ENCODE measurements at regions not wholly inside any gene's neighbourhood (a gene's known extent, or its start where the extent isn't known, plus 50 kb on each side); places are given as distances from the start of the nearest gene placed in this dataset.

DNA sequence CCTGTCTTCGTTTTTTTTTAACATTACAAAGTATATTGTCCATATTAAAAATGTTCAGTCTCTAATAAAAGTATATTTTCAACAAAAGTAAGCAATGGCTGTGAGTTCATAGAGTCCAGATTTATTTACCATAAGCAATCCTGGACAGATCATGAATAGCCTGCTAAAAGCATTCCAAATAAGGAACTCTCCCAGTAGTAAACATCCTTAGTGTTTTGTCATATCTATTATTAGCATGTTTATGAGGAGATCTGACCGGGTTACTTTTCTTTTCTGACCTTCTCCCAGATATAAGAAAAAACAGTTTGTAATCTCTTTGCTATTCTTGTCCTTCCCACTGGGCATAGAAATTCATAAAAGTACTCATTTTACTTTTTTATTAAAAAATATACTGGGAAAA is 403.9 kb upstream of the ANO3 start:
- Histone ChIP-seq H3K27ac (ENCODE audit: low read depth, low read length) (no peak overlapping the region), H3K18ac (ENCODE audit: low read length) (no peak overlapping the region), H3K27me3 (ENCODE audit: insufficient read depth, low read length, poor library complexity) (no peaks in the 10 kb centered on the region), H4K8ac (ENCODE audit: low read depth, low read length) (no peak overlapping the region), H2BK120ac (ENCODE audit: low read depth, low read length) (no peak overlapping the region), H3K4me1 (ENCODE audit: control insufficient read depth, low read depth, low read length) (no peaks in the 10 kb centered on the region), H3K4ac (ENCODE audit: low read depth, low read length) (no peak overlapping the region), H3K23ac (ENCODE audit: low read length) (no peak overlapping the region), H3K79me1 (ENCODE audit: low read length) (no peaks in the 10 kb centered on the region), H3K79me2 (ENCODE audit: control insufficient read depth, insufficient read depth, low read length) (no peaks in the 10 kb centered on the region), H3K4me3 (ENCODE audit: low read length) (no peak overlapping the region), H3K56ac (ENCODE audit: low read length) (no peak overlapping the region), H2BK5ac (ENCODE audit: low read length) (no peak overlapping the region), H3K36me3 (ENCODE audit: control insufficient read depth, insufficient read depth, low read length) (no peaks in the 10 kb centered on the region), H3K4me2 (ENCODE audit: low read length) (no peak overlapping the region), H4K5ac (ENCODE audit: low read length) (no peak overlapping the region), H2AK5ac (ENCODE audit: low read length) (no peak overlapping the region), H3K9ac (ENCODE audit: low read length) (no peak overlapping the region), H2BK15ac (replicated peaks; ENCODE audit: low read depth) (no peak overlapping the region)
- no peak for DNase-seq
- no CpG with 5 or more reads among the region's 2 CpGs for WGBS (ENCODE audit: extremely low coverage, insufficient coverage, low lambda C conversion rate)

DNA sequence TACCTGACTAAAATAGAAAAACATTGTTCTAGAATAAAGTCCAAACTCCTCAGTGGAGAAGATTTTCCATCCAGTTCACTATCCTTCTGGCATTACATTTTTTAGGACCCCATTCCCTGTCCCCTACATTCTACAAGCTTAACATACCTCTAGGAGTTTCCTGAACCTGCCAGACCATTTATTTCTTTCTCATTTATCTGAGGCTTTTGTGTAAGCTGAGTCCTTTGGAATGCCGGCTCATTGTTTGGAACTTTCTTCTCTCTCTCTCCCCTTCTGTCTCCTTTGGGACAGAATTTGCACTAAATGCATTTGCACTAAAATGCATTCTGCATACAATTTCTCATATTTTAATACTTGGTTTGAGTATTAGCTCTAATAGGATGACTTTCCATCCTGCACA is 393.0 kb upstream of the ANO3 start:
- DNase-seq: peak; percentile 21

DNA sequence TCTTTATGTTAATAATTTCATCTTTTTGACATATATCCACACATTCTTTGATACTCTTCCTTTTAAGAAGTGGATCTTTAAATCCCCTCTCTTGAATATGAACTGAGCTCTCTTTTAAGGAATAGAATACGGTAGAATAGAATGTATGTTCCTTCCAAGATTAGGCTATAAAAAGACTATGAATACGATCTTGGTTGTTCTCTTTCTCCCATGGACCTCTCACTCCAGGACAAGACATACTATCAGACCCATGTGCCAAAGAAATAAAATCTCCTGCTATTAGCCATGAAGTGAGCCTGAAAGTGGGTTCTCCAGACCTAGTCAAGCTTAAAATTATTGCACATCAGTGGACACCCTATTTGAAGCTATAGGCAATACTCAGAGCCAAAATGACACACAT is 392.2 kb upstream of the ANO3 start:
- H2AK5ac ChIP-seq (ENCODE audit: low read length): no peak overlapping the region
- H3K4me2 ChIP-seq (ENCODE audit: low read length): no peak overlapping the region
- H2BK120ac ChIP-seq (ENCODE audit: low read depth, low read length): no peak overlapping the region
- no peak overlapping the region for H3K23ac ChIP-seq (ENCODE audit: low read length)
- H3K27ac ChIP-seq (ENCODE audit: low read depth, low read length): no peak overlapping the region
- no peak overlapping the region for H3K56ac ChIP-seq (ENCODE audit: low read length)
- no peak overlapping the region for H3K9ac ChIP-seq (ENCODE audit: low read length)
- no peaks in the 10 kb centered on the region for H3K27me3 ChIP-seq (ENCODE audit: insufficient read depth, low read length, poor library complexity)
- H3K79me2 ChIP-seq (ENCODE audit: control insufficient read depth, insufficient read depth, low read length): no peaks in the 10 kb centered on the region
- H3K4ac ChIP-seq (ENCODE audit: low read depth, low read length): no peak overlapping the region
- no peaks in the 10 kb centered on the region for H3K79me1 ChIP-seq (ENCODE audit: low read length)
- no peak overlapping the region for H2BK5ac ChIP-seq (ENCODE audit: low read length)
- H3K4me1 ChIP-seq (ENCODE audit: control insufficient read depth, low read depth, low read length): no peaks in the 10 kb centered on the region
- no peaks in the 10 kb centered on the region for H3K36me3 ChIP-seq (ENCODE audit: control insufficient read depth, insufficient read depth, low read length)
- no peak overlapping the region for H2BK15ac ChIP-seq (replicated peaks; ENCODE audit: low read depth)
- no peak overlapping the region for H3K4me3 ChIP-seq (ENCODE audit: low read length)
- no CpG with 5 or more reads among the region's 2 CpGs for WGBS (ENCODE audit: extremely low coverage, insufficient coverage, low lambda C conversion rate)
- no peak overlapping the region for H4K5ac ChIP-seq (ENCODE audit: low read length)
- H3K18ac ChIP-seq (ENCODE audit: low read length): no peak overlapping the region
- no peak overlapping the region for H4K8ac ChIP-seq (ENCODE audit: low read depth, low read length)
- no peak for DNase-seq

More for the DNA sequence above, 393.0 kb upstream of the ANO3 start:
- H3K4me3 ChIP-seq (ENCODE audit: low read length): no peak overlapping the region
- H2BK120ac ChIP-seq (ENCODE audit: low read depth, low read length): no peak overlapping the region
- no peak overlapping the region for H2AK5ac ChIP-seq (ENCODE audit: low read length)
- H3K79me2 ChIP-seq (ENCODE audit: control insufficient read depth, insufficient read depth, low read length): no peaks in the 10 kb centered on the region
- H2BK5ac ChIP-seq (ENCODE audit: low read length): no peak overlapping the region
- no peak overlapping the region for H3K27ac ChIP-seq (ENCODE audit: low read depth, low read length)
- no peaks in the 10 kb centered on the region for H3K79me1 ChIP-seq (ENCODE audit: low read length)
- no peak overlapping the region for H3K4ac ChIP-seq (ENCODE audit: low read depth, low read length)
- H3K18ac ChIP-seq (ENCODE audit: low read length): no peak overlapping the region
- H3K4me2 ChIP-seq (ENCODE audit: low read length): no peak overlapping the region
- H4K8ac ChIP-seq (ENCODE audit: low read depth, low read length): no peak overlapping the region
- H3K4me1 ChIP-seq (ENCODE audit: control insufficient read depth, low read depth, low read length): no peaks in the 10 kb centered on the region
- no peak overlapping the region for H4K5ac ChIP-seq (ENCODE audit: low read length)
- no CpG with 5 or more reads among the region's 1 CpG for WGBS (ENCODE audit: extremely low coverage, insufficient coverage, low lambda C conversion rate)
- no peak overlapping the region for H3K9ac ChIP-seq (ENCODE audit: low read length)
- H3K23ac ChIP-seq (ENCODE audit: low read length): no peak overlapping the region
- no peaks in the 10 kb centered on the region for H3K27me3 ChIP-seq (ENCODE audit: insufficient read depth, low read length, poor library complexity)
- H2BK15ac ChIP-seq (replicated peaks; ENCODE audit: low read depth): no peak overlapping the region
- H3K36me3 ChIP-seq (ENCODE audit: control insufficient read depth, insufficient read depth, low read length): no peaks in the 10 kb centered on the region
- no peak overlapping the region for H3K56ac ChIP-seq (ENCODE audit: low read length)

DNA sequence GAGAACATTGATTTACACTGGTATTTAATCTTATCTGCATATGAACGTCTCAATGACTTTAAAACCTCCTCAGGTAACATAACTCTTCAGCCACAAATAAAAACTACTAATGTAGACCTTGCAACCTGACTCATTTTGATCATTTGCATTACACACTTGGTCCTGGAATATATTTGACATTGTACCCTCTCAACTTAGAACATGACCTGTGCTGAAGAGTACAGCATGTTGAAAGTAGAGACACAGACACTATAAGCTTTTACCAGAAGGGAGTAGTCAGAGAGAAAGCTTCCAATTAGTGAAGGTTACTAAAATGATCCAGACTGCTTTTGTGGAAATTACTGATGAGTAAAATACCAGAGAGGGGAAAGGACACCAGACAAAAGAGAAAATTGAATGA is 390.6 kb upstream of the ANO3 start:
- H3K79me2 ChIP-seq (ENCODE audit: control insufficient read depth, insufficient read depth, low read length): no peaks in the 10 kb centered on the region
- WGBS (ENCODE audit: extremely low coverage, insufficient coverage, low lambda C conversion rate): no CpG with 5 or more reads among the region's 1 CpG

DNA sequence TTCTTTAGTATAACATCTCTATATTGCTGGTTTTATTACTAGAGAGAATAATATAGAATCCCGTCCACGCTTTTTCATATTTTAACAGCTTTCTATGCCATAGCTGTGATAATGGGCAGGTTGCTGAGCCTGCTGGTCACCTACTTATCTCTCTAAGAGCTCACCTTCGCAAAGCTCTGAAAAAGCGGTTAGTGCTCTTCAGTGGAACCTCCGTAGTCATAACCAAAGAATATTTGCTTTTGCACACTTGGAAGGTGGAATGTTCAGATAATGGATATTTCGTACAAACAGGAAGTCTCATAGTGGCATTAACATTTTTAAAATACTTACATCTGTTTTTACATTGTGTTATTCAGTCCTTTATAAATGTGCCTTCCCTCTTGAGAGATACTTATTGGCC is 388.9 kb upstream of the ANO3 start:
- H3K27ac ChIP-seq (ENCODE audit: low read depth, low read length): no peak overlapping the region
- no peak overlapping the region for H3K4me3 ChIP-seq (ENCODE audit: low read length)
- H4K8ac ChIP-seq (ENCODE audit: low read depth, low read length): no peak overlapping the region
- no peak overlapping the region for H2AK5ac ChIP-seq (ENCODE audit: low read length)
- H4K5ac ChIP-seq (ENCODE audit: low read length): no peak overlapping the region
- no CpG with 5 or more reads among the region's 6 CpGs for WGBS (ENCODE audit: extremely low coverage, insufficient coverage, low lambda C conversion rate)
- H3K36me3 ChIP-seq (ENCODE audit: control insufficient read depth, insufficient read depth, low read length): no peaks in the 10 kb centered on the region
- no peak overlapping the region for H2BK5ac ChIP-seq (ENCODE audit: low read length)
- H2BK15ac ChIP-seq (replicated peaks; ENCODE audit: low read depth): no peak overlapping the region
- no peak overlapping the region for H3K23ac ChIP-seq (ENCODE audit: low read length)
- H3K18ac ChIP-seq (ENCODE audit: low read length): no peak overlapping the region
- no peak for DNase-seq
- no peaks in the 10 kb centered on the region for H3K4me1 ChIP-seq (ENCODE audit: control insufficient read depth, low read depth, low read length)
- no peak overlapping the region for H3K4ac ChIP-seq (ENCODE audit: low read depth, low read length)
- H3K79me2 ChIP-seq (ENCODE audit: control insufficient read depth, insufficient read depth, low read length): no peaks in the 10 kb centered on the region
- H3K56ac ChIP-seq (ENCODE audit: low read length): no peak overlapping the region
- H2BK120ac ChIP-seq (ENCODE audit: low read depth, low read length): no peak overlapping the region
- no peak overlapping the region for H3K4me2 ChIP-seq (ENCODE audit: low read length)
- no peaks in the 10 kb centered on the region for H3K79me1 ChIP-seq (ENCODE audit: low read length)
- no peak overlapping the region for H3K9ac ChIP-seq (ENCODE audit: low read length)
- no peaks in the 10 kb centered on the region for H3K27me3 ChIP-seq (ENCODE audit: insufficient read depth, low read length, poor library complexity)

More for the DNA sequence above, 390.6 kb upstream of the ANO3 start:
- Histone ChIP-seq H3K9ac (ENCODE audit: low read length) (no peak overlapping the region), H3K27me3 (ENCODE audit: insufficient read depth, low read length, poor library complexity) (no peaks in the 10 kb centered on the region), H3K4me3 (ENCODE audit: low read length) (no peak overlapping the region), H2BK15ac (replicated peaks; ENCODE audit: low read depth) (no peak overlapping the region), H3K4ac (ENCODE audit: low read depth, low read length) (no peak overlapping the region), H3K36me3 (ENCODE audit: control insufficient read depth, insufficient read depth, low read length) (no peaks in the 10 kb centered on the region), H3K4me1 (ENCODE audit: control insufficient read depth, low read depth, low read length) (no peaks in the 10 kb centered on the region), H3K23ac (ENCODE audit: low read length) (no peak overlapping the region), H3K18ac (ENCODE audit: low read length) (no peak overlapping the region), H3K56ac (ENCODE audit: low read length) (no peak overlapping the region), H4K8ac (ENCODE audit: low read depth, low read length) (no peak overlapping the region), H3K27ac (ENCODE audit: low read depth, low read length) (no peak overlapping the region), H3K4me2 (ENCODE audit: low read length) (no peak overlapping the region), H3K79me1 (ENCODE audit: low read length) (no peaks in the 10 kb centered on the region), H2BK5ac (ENCODE audit: low read length) (no peak overlapping the region), H4K5ac (ENCODE audit: low read length) (no peak overlapping the region), H2AK5ac (ENCODE audit: low read length) (no peak overlapping the region), H2BK120ac (ENCODE audit: low read depth, low read length) (no peak overlapping the region)
- no peak for DNase-seq

DNA sequence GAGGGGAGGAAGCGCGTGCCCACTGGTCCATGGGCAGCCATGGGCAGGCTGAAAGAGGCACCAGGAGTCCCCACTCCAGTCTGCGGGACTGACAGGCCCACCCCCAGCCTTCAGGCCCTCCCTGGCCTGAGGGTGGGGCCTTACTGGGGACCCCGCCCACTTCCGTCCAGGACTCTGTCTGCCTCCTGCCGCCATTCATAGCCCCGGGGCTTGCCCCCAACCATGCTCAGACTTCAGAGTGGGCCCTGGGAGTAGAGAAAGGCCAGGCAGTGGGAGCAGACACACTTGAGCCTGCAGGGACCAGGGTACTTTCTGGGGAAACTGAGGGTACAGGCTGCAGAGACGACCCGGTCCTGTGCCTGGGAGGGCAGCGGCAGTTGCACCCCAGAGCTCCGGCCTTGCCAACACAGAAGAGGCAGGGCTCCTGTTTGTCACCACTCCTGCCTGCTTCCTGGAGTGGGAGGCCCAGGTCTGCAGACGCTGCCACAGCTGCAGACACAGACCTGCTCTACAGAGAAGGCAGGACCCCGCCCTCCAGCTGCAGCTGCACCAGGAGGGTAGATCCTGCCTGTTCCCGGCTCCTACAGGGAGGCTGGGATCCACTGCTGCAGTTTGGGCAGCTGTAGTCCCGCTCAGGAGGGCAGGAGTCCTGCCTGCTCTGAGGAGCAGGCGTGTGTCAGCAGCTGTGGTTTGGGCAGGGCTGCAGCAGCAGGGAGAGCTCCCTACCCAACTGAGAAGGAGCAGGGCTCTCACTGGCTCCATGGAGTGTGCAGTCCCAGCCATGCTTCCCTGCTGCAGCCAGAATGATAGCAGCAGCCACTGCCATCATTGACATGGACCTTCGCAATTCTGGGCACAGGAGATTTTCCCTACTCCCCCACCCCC is 387.9 kb upstream of the ANO3 start:
- Histone ChIP-seq H3K4me1 (ENCODE audit: control insufficient read depth, low read depth, low read length) (no peaks in the 10 kb centered on the region), H3K4me2 (ENCODE audit: low read length) (no peak overlapping the region), H3K9ac (ENCODE audit: low read length) (no peak overlapping the region), H3K79me2 (ENCODE audit: control insufficient read depth, insufficient read depth, low read length) (no peaks in the 10 kb centered on the region), H2BK5ac (ENCODE audit: low read length) (no peak overlapping the region), H3K36me3 (ENCODE audit: control insufficient read depth, insufficient read depth, low read length) (no peaks in the 10 kb centered on the region), H3K4me3 (ENCODE audit: low read length) (no peak overlapping the region), H3K27me3 (ENCODE audit: insufficient read depth, low read length, poor library complexity) (no peaks in the 10 kb centered on the region), H3K18ac (ENCODE audit: low read length) (no peak overlapping the region), H3K23ac (ENCODE audit: low read length) (no peak overlapping the region), H3K27ac (ENCODE audit: low read depth, low read length) (no peak overlapping the region), H4K8ac (ENCODE audit: low read depth, low read length) (no peak overlapping the region), H4K5ac (ENCODE audit: low read length) (no peak overlapping the region), H2BK15ac (replicated peaks; ENCODE audit: low read depth) (no peak overlapping the region), H2BK120ac (ENCODE audit: low read depth, low read length) (no peak overlapping the region), H3K4ac (ENCODE audit: low read depth, low read length) (no peak overlapping the region), H3K79me1 (ENCODE audit: low read length) (no peaks in the 10 kb centered on the region), H2AK5ac (ENCODE audit: low read length) (no peak overlapping the region), H3K56ac (ENCODE audit: low read length) (peak overlapping the region; percentile 25)
- no CpG with 5 or more reads among the region's 17 CpGs for WGBS (ENCODE audit: extremely low coverage, insufficient coverage, low lambda C conversion rate)
- DNase-seq: no peak

Data from mesendoderm (in vitro differentiated cells).